HCT116 (cell line): ENCODE measurements at regions not wholly inside any gene's neighbourhood (a gene's known extent, or its start where the extent isn't known, plus 50 kb on each side); places are given as distances from the start of the nearest gene placed in this dataset.

Experiments
- ATAC-seq: fragments of 200-7000 bp; cut with Tn5 transposase; 2 replicates; pipeline ENCODE4 v1.9.1; 2020; ENCODE audit warnings: mild to moderate bottlenecking, moderate library complexity
- BruUV-seq: library from RNA; stranded (reverse); fragments of 400-500 nt; replicated peaks from 2 replicates; lab custom pipeline; 2021; lab: Mats Ljungman, UMichigan
- CTCF ChIA-PET: fragments of 300-600 bp; sonication (Branson Sonifier 250); formaldehyde crosslinking; loops from one replicate; lab custom pipeline; 2021; ENCODE audit warnings: antibody characterized with exemption; lab: Charles Lee
- POLR2A ChIA-PET: fragments of 300-600, 350-600 bp; sonication (Branson Sonifier 250); formaldehyde crosslinking; loops from one replicate; lab custom pipeline; 2021; ENCODE audit warnings: antibody characterized with exemption; lab: Charles Lee
- RAD21 ChIA-PET, 2 experiments: fragments of 300-600 bp; sonication (Branson Sonifier 250); formaldehyde crosslinking; loops; one replicate each; lab custom pipeline; 2023; ENCODE audit warnings: low total read pairs in 2 of 2; ENCODE audit not compliant: uncharacterized antibody in 2 of 2, unreplicated experiment in 2 of 2, low non-redundant PET in 1 of 2; lab: Charles Lee
- DNase-seq: peaks from one replicate; pipeline ENCODE4 v3.0.0-alpha.2; 2010; ENCODE audit warnings: low read depth, low spot score
- H2AFZ ChIP-seq: fragments of 200-600 bp; shearing (Covaris generic), sonication (generic); 2 replicates; pipeline ENCODE4 v1.6.1; 2017; ENCODE audit warnings: low read depth, mixed run types, mixed read lengths, antibody characterized with exemption, low read length; ENCODE audit not compliant: poor library complexity, severe bottlenecking
- H3K27ac ChIP-seq: 2 replicates; pipeline ENCODE4 v1.5.1; 2012; ENCODE audit warnings: low read depth, low read length
- H3K27me3 ChIP-seq: fragments of 200-600 bp; sonication (generic); 2 replicates; pipeline ENCODE4 v1.6.1; 2016; ENCODE audit warnings: mixed run types, low read length, mixed read lengths; ENCODE audit not compliant: insufficient read depth
- H3K36me3 ChIP-seq, 2 experiments: fragments of 200-500 bp in 1 of 2; fragments of 200-600 bp in 1 of 2; sonication (Bioruptor generic) in 1 of 2; sonication (generic) in 1 of 2; 2 replicates each; pipeline versions ENCODE4 v1.5.1 to v1.6.1; 2014 to 2016; ENCODE audit warnings: low read length in 2 of 2, inconsistent platforms in 1 of 2, mixed read lengths in 1 of 2, mixed run types in 1 of 2; ENCODE audit not compliant: insufficient read depth in 2 of 2, control insufficient read depth in 1 of 2
- H3K4me1 ChIP-seq, 2 experiments: fragments of 200-600 bp in 1 of 2; sonication (generic) in 1 of 2; 2 replicates each; pipeline versions ENCODE4 v1.5.1 to v1.6.1; 2012 to 2017; ENCODE audit warnings: low read length in 2 of 2, inconsistent platforms in 1 of 2, mild to moderate bottlenecking in 1 of 2, mixed read lengths in 1 of 2, mixed run types in 1 of 2, moderate library complexity in 1 of 2; ENCODE audit not compliant: insufficient read depth in 2 of 2, control insufficient read depth in 1 of 2
- H3K4me2 ChIP-seq: fragments of 200-600 bp; sonication (generic); 2 replicates; pipeline ENCODE4 v1.6.1; 2017; ENCODE audit warnings: mixed run types, low read length, mixed read lengths
- H3K4me3 ChIP-seq, 2 experiments: fragments of 200-600 bp in 1 of 2; sonication (generic) in 1 of 2; replicated peaks in 1 of 2; 2 replicates each; pipeline ENCODE4 v1.5.1; 2011 to 2016; ENCODE audit warnings: low read length in 2 of 2, control low read depth in 1 of 2, low read depth in 1 of 2, mild to moderate bottlenecking in 1 of 2, mixed read lengths in 1 of 2, mixed run types in 1 of 2
- H3K79me2 ChIP-seq: fragments of 200-600 bp; sonication (generic); 2 replicates; pipeline ENCODE4 v1.6.1; 2017; ENCODE audit warnings: mild to moderate bottlenecking, mixed run types, low read length, moderate library complexity, mixed read lengths; ENCODE audit not compliant: insufficient read depth
- H3K9ac ChIP-seq: fragments of 200-600 bp; sonication (generic); 2 replicates; pipeline ENCODE4 v1.6.1; 2016; ENCODE audit warnings: low read length, mixed read lengths
- H3K9me2 ChIP-seq: fragments of 200-600 bp; sonication (generic), shearing (Covaris generic); 2 replicates; pipeline ENCODE4 v1.6.1; 2017; ENCODE audit warnings: mixed run types, mild to moderate bottlenecking, moderate library complexity; ENCODE audit not compliant: insufficient read depth
- H3K9me3 ChIP-seq, 2 experiments: fragments of 200-500 bp in 1 of 2; fragments of 200-600 bp in 1 of 2; sonication (Bioruptor generic) in 1 of 2; sonication (generic) in 1 of 2; 2 replicates each; pipeline ENCODE4 v1.6.1; 2014 to 2017; ENCODE audit warnings: low read length in 2 of 2, mixed read lengths in 2 of 2, inconsistent platforms in 1 of 2, low read depth in 1 of 2, mild to moderate bottlenecking in 1 of 2, mixed run types in 1 of 2, moderate library complexity in 1 of 2; ENCODE audit not compliant: control insufficient read depth in 1 of 2, insufficient read depth in 1 of 2
- H4K20me1 ChIP-seq: fragments of 200-600 bp; sonication (generic), shearing (Covaris generic); 2 replicates; pipeline ENCODE4 v1.6.1; 2017; ENCODE audit warnings: mixed run types, mild to moderate bottlenecking, moderate library complexity; ENCODE audit not compliant: insufficient read depth
- EZH2 ChIP-seq: fragments of 200-600 bp; sonication (generic); IDR thresholded peaks from 2 replicates; pipeline ENCODE4 v1.6.1; 2017; ENCODE audit warnings: antibody characterized with exemption, mixed run types
- EZH2phosphoT487 ChIP-seq: fragments of 200-600 bp; IDR thresholded peaks from 2 replicates; pipeline ENCODE4 v1.6.1; 2018; ENCODE audit warnings: antibody characterized with exemption, borderline replicate concordance
- FOSL1 ChIP-seq: IDR thresholded peaks from 2 replicates; pipeline ENCODE4 v1.6.1; 2012; ENCODE audit warnings: low read depth
- POLR2A ChIP-seq: IDR thresholded peaks from 2 replicates; pipeline ENCODE4 v1.7.0; 2011; ENCODE audit warnings: borderline replicate concordance; ENCODE audit not compliant: insufficient read depth, insufficient read length; ENCODE audit errors: extremely low read depth
- RAD21 ChIP-seq: IDR thresholded peaks from 2 replicates; pipeline ENCODE4 v1.6.1; 2012; ENCODE audit warnings: low read depth, mild to moderate bottlenecking
- SRF ChIP-seq: IDR thresholded peaks from 2 replicates; pipeline ENCODE4 v1.6.1; 2012; ENCODE audit warnings: low read depth
- TCF7L2 ChIP-seq: IDR thresholded peaks from 2 replicates; pipeline ENCODE4 v1.7.0; 2011; ENCODE audit warnings: borderline replicate concordance, inconsistent platforms; ENCODE audit not compliant: insufficient read depth, insufficient read length; ENCODE audit errors: extremely low read depth
- YY1 ChIP-seq: IDR thresholded peaks from 2 replicates; pipeline ENCODE4 v1.6.1; 2011; ENCODE audit warnings: low read length, low read depth, moderate library complexity, mild to moderate bottlenecking; ENCODE audit not compliant: insufficient replicate concordance; ENCODE audit errors: extremely low read depth
- ZNF274 ChIP-seq: fragments of 200-500 bp; sonication (Bioruptor generic); IDR thresholded peaks from 2 replicates; pipeline ENCODE4 v1.6.1; 2014; ENCODE audit warnings: mild to moderate bottlenecking, low read depth, low read length, inconsistent platforms
- intact Hi-C: fragments of 100-400 bp; cut with micrococcal nuclease; formaldehyde crosslinking; loops from 2 replicates; pipeline ENCODE4 v1.10.0; 2022
- TF ChIP-seq, protein P1 (sequence below), 3 experiments: fragments of 200-600 bp in 1 of 3; sonication (generic) in 1 of 3; IDR thresholded peaks in 2 of 3; conservative IDR thresholded peaks in 1 of 3; 2 replicates each; pipeline ENCODE4 v1.5.1; 2012 to 2017; ENCODE audit warnings: low read depth in 2 of 3, low read length in 2 of 3, antibody characterized with exemption in 1 of 3, borderline replicate concordance in 1 of 3, control low read depth in 1 of 3, mild to moderate bottlenecking in 1 of 3, mixed read lengths in 1 of 3, mixed run types in 1 of 3, moderate library complexity in 1 of 3; ENCODE audit not compliant: insufficient read depth in 1 of 3
- TF ChIP-seq, protein P2 (sequence below): IDR thresholded peaks from 2 replicates; pipeline ENCODE4 v1.6.1; 2012; ENCODE audit warnings: low read depth
- TF ChIP-seq, protein P3 (sequence below): IDR thresholded peaks from 2 replicates; pipeline ENCODE4 v1.6.1; 2012
- TF ChIP-seq, protein P4 (sequence below): IDR thresholded peaks from 2 replicates; pipeline ENCODE4 v1.6.1; 2011; ENCODE audit warnings: mild to moderate bottlenecking, low read length, moderate library complexity; ENCODE audit not compliant: insufficient replicate concordance; ENCODE audit errors: extremely low read depth
- TF ChIP-seq, protein P5 (sequence below): IDR thresholded peaks from 2 replicates; pipeline ENCODE4 v1.6.1; 2012

DNA sequence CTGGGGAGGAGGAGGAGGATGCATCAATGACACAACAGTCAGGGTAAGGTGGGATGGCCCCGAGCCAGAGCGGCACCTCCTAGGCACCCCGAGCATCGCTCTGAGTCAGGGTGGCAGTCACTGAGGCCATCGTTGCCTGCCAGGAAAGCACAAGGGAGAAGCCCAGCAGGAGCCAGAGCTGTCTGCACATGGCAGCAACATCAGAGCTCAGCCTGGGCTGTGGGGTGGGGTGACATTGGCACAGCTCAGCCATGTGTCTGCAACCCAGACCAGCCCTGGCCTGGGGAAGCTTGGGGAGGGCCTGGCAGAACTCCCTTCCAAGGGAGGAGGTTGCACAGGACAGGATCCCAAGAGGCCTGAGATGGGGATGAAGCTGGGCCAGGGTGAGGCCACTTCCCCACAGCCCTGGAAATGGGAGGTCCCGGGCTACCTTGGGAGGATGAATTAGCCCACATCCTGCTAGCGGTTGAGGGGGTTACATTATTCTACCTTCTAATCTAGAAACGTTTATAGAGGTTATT, 255.6 kb downstream of the MAFB start (continued):
- TF ChIP-seq, protein P1, sequence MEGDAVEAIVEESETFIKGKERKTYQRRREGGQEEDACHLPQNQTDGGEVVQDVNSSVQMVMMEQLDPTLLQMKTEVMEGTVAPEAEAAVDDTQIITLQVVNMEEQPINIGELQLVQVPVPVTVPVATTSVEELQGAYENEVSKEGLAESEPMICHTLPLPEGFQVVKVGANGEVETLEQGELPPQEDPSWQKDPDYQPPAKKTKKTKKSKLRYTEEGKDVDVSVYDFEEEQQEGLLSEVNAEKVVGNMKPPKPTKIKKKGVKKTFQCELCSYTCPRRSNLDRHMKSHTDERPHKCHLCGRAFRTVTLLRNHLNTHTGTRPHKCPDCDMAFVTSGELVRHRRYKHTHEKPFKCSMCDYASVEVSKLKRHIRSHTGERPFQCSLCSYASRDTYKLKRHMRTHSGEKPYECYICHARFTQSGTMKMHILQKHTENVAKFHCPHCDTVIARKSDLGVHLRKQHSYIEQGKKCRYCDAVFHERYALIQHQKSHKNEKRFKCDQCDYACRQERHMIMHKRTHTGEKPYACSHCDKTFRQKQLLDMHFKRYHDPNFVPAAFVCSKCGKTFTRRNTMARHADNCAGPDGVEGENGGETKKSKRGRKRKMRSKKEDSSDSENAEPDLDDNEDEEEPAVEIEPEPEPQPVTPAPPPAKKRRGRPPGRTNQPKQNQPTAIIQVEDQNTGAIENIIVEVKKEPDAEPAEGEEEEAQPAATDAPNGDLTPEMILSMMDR (IDR thresholded peaks at IDR 0.05 in 2 of 3, conservative IDR thresholded peaks at IDR 0.05 in 1 of 3; ENCODE audit: borderline replicate concordance in 1 of 3, insufficient read depth in 1 of 3, low read depth in 2 of 3, low read length in 2 of 3) = no peak
- TF ChIP-seq RAD21 (no peak), EZH2phosphoT487 (no peak)

DNA sequence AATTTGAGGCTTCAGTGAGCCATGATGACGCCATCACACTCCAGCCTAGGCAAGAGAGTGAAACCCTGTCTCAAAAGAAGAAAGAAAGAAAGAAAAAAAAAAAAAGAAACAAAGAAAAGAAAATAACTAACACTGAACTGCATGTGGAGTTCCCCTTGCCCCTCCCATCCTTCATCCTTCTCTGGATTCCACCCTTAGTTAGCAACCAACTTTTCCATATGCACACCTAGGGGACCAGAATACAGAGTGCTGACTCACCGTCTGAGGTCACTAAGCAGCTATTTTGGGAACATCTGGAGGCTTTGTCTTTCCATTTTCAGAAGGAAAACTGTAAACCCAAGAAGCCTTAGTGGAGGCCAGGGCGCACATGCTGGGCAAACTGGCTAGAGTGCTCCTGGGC, 257.4 kb downstream of the MAFB start:
- ATAC-seq = no peak
- H2AFZ ChIP-seq = no peak overlapping the region
- 0 out of 2 replicates have a peak, but pooled peaks cover 5% of the 10 kb centered on the region for H3K27me3 ChIP-seq
- peaks cover 0 to 6% of the 10 kb centered on the region in 2 experiments; a peak in 1 of 4 replicates for H3K4me1 ChIP-seq
- H3K9ac ChIP-seq = no peak overlapping the region
- no peaks in the 10 kb centered on the region for H4K20me1 ChIP-seq
- H3K27ac ChIP-seq = no peak overlapping the region
- CTCF ChIA-PET = no interaction called here
- H3K9me2 ChIP-seq = no peaks in the 10 kb centered on the region
- no peak for DNase-seq
- H3K4me3 ChIP-seq = no peak overlapping the region
- no peaks in the 10 kb centered on the region for H3K9me3 ChIP-seq
- BruUV-seq = no TSS peak
- H3K36me3 ChIP-seq = no peaks in the 10 kb centered on the region
- no peaks in the 10 kb centered on the region for H3K79me2 ChIP-seq
- TF ChIP-seq, protein P2, sequence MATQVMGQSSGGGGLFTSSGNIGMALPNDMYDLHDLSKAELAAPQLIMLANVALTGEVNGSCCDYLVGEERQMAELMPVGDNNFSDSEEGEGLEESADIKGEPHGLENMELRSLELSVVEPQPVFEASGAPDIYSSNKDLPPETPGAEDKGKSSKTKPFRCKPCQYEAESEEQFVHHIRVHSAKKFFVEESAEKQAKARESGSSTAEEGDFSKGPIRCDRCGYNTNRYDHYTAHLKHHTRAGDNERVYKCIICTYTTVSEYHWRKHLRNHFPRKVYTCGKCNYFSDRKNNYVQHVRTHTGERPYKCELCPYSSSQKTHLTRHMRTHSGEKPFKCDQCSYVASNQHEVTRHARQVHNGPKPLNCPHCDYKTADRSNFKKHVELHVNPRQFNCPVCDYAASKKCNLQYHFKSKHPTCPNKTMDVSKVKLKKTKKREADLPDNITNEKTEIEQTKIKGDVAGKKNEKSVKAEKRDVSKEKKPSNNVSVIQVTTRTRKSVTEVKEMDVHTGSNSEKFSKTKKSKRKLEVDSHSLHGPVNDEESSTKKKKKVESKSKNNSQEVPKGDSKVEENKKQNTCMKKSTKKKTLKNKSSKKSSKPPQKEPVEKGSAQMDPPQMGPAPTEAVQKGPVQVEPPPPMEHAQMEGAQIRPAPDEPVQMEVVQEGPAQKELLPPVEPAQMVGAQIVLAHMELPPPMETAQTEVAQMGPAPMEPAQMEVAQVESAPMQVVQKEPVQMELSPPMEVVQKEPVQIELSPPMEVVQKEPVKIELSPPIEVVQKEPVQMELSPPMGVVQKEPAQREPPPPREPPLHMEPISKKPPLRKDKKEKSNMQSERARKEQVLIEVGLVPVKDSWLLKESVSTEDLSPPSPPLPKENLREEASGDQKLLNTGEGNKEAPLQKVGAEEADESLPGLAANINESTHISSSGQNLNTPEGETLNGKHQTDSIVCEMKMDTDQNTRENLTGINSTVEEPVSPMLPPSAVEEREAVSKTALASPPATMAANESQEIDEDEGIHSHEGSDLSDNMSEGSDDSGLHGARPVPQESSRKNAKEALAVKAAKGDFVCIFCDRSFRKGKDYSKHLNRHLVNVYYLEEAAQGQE = no peak
- TF ChIP-seq SRF = no peak
- TF ChIP-seq YY1 = no peak
- no peak for TF ChIP-seq EZH2phosphoT487
- TF ChIP-seq TCF7L2 = no peak
- no peak for TF ChIP-seq POLR2A
- TF ChIP-seq, protein P3, sequence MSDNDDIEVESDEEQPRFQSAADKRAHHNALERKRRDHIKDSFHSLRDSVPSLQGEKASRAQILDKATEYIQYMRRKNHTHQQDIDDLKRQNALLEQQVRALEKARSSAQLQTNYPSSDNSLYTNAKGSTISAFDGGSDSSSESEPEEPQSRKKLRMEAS = no peak
- no peak for TF ChIP-seq FOSL1
- no peak for TF ChIP-seq RAD21
- TF ChIP-seq, protein P4, sequence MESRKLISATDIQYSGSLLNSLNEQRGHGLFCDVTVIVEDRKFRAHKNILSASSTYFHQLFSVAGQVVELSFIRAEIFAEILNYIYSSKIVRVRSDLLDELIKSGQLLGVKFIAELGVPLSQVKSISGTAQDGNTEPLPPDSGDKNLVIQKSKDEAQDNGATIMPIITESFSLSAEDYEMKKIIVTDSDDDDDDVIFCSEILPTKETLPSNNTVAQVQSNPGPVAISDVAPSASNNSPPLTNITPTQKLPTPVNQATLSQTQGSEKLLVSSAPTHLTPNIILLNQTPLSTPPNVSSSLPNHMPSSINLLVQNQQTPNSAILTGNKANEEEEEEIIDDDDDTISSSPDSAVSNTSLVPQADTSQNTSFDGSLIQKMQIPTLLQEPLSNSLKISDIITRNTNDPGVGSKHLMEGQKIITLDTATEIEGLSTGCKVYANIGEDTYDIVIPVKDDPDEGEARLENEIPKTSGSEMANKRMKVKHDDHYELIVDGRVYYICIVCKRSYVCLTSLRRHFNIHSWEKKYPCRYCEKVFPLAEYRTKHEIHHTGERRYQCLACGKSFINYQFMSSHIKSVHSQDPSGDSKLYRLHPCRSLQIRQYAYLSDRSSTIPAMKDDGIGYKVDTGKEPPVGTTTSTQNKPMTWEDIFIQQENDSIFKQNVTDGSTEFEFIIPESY = no peak
- TF ChIP-seq, protein P5, sequence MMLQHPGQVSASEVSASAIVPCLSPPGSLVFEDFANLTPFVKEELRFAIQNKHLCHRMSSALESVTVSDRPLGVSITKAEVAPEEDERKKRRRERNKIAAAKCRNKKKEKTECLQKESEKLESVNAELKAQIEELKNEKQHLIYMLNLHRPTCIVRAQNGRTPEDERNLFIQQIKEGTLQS = no peak
- no peak for TF ChIP-seq ZNF274
- TF ChIP-seq EZH2 = no peak
- TF ChIP-seq, all 23 proteins: peak for 0
- H3K4me2 ChIP-seq = 0 out of 2 replicates have a peak overlapping the region, but pooled peaks have one; percentile 14
- intact Hi-C loops = no loop called here
- RAD21 ChIA-PET = no interaction called here
- POLR2A ChIA-PET = no interaction called here
